SH-SY5Y (cell line): ENCODE measurements at regions not wholly inside any gene's neighbourhood (a gene's known extent, or its start where the extent isn't known, plus 50 kb on each side); places are given as distances from the start of the nearest gene placed in this dataset.

Experiments
- GATA2 ChIP-seq: IDR thresholded peaks from 2 replicates; pipeline ENCODE4 v1.6.1; 2011; ENCODE audit warnings: mild to moderate bottlenecking, low read depth, low read length
- GATA3 ChIP-seq: IDR thresholded peaks from 2 replicates; pipeline ENCODE4 v1.6.1; 2011; ENCODE audit warnings: low read depth, mild to moderate bottlenecking, low read length, moderate library complexity

DNA sequence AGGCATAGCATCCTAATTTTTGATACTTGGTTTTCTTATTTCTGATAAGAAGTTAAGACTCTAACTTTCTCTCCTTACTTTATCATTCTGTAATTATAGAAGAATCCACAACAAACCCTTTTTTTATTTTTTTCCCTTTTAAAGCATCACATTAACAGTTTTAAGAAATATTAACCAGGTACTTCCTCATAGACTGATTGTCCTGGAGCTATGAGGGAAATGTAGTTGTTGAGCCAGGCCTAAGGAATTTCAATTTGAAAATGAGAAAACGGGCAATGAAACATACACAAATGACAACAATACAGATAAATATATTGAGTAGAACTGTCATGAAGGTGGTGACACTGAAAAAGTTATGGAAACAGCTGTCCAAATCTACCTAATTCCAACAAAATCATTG is 569.0 kb downstream of the KCNA4 start:
- TF ChIP-seq GATA2 (no peak), GATA3 (no peak)
